HG03571 (cell line): ENCODE measurements at regions not wholly inside any gene's neighbourhood (a gene's known extent, or its start where the extent isn't known, plus 50 kb on each side); places are given as distances from the start of the nearest gene placed in this dataset.

Experiments used
- ATAC-seq: cut with Tn5 transposase; IDR thresholded peaks from one replicate; pipeline ENCODE4 v1.9.1; 2021; ENCODE audit not compliant: unreplicated experiment

DNA sequence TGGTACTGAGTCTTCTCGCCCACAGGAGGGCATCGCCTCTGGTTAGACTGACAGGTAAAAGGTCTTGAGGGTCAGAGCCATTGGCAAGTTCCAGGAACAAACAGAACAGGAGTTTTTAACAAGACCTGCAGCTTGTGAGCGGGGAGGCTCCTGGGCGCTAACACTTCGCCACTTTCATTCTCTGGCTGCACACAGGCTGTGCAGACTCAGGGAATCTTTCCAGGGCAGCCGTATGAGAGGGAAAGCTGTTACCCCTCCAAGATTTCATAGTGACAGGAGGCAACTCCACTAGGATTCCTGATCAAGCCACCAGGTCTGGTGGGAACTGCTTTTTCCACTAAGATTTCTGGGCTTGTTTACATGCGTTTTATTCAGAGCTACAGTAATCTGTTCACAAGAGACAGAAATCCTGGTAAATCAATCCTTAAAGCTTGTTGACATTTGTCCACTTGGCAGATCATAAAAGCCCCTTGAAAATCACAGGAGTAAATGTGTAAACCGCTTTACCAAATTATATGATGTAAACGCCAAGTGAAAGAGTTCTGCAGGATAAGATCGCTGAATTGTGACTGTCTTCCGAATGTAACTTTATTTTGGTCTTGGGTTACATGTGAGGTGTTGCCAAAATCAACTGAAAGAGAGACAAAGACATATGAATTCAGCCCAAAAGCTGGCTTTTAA lies 190.6 kb downstream of the MZT1 start:
- ATAC-seq, result no peak

DNA sequence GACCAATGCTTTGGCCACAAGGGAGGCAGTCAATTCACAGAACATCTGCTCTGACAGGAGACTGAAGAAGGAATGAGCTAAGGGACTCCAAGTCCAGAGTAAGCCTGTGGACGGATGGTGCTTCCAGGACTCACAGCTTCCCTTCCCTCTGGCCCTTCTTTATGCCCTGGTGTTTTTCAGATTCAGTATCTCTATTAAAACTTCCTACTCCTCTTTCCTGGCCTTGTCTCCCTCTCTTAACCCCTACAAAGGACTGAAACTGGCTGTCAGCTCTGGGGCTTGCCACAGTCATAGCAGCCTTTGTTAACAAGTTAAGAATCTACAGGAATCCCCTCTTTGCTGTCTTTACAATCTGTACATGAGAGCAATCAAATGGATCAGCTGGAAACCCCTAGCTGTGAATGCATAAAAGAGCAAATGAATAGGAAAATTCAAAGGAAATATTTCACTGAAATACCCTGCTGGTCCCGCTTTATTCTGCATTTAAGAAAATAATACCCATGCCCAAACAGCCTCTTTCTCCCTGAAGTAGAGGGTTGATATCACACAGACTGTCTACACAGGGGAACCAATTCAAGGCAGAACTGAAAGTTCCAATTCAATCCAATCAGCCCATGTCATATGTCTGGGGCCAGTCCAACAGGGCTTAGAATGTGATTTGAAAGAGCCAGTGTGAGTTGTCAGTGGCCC lies 192.3 kb downstream of the MZT1 start:
- no peak for ATAC-seq

DNA sequence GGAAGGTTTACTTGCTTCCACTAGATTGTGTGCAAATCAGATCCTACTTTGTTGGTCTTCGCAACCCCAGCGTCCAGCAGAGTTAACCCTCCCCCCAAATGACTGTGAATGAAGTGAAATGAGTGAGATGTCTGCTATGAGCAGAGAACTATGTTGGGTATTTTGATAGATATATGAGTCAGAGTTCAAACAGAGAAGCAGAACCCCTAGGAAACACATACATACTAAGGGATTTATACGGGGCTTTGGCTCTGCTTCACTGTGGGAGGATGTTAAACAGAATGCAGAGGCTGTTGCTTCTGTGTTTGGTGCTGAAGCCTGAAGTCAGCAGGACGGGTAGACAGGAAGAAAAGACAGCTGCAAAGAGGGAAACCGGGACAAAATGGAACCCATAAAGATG lies 197.0 kb downstream of the MZT1 start:
- ATAC-seq, result no peak

DNA sequence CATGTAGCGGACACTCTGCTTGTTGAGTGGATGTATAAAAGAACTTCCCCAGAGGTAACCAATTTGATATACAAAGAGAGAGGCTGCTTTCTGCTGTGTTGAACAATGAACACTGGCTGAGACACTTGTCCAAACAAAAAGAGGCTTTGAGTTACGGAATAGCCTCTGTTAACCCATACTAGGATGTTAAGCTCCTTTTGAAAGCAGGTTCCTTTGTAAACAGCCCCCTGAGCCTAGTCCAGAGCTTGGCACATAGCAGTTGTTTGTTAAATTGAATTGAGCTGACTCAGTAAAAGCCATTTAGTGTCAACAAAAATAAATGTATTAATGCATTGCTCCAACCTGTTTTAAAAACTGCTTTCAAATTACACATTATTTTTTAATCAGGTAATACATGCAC lies 200.1 kb downstream of the MZT1 start:
- no peak for ATAC-seq

DNA sequence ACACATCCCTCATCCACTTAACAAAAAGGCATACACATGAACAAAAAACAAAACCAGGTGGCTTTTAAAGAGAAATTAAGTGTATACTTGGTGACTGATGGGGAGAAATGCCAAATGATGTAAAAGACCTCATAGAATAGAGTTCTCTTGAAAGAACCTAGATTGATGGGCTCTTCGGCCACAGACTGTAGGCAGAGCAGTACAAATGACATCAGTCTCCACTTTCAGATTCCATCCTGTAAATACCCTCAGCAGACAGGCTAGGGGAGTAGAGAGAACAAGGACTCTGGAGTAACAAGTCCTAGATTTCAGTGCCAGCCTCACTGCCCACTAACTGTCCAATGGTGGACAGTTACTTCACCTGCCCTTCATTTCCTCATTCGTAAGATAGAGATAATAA lies 203.8 kb downstream of the MZT1 start:
- ATAC-seq, result no peak

DNA sequence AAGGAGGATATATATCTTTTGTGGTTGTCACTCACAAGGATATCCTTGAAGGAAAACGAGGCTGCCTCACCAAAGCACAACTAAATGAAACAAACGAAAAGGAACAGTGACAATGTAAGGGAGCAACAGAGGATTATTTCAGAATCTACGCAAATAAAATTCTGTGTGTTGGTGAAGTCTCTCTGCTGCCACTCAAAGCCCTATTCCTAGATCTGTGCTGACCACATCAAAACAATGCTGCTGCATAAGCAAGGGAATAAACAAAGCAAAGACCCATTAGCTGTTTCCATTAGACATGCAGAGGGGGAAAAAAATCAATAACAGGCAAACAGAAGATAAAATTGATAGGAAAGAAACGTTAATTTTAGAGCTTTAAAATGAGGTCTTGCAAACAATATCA lies 204.4 kb downstream of the MZT1 start:
- no peak for ATAC-seq

DNA sequence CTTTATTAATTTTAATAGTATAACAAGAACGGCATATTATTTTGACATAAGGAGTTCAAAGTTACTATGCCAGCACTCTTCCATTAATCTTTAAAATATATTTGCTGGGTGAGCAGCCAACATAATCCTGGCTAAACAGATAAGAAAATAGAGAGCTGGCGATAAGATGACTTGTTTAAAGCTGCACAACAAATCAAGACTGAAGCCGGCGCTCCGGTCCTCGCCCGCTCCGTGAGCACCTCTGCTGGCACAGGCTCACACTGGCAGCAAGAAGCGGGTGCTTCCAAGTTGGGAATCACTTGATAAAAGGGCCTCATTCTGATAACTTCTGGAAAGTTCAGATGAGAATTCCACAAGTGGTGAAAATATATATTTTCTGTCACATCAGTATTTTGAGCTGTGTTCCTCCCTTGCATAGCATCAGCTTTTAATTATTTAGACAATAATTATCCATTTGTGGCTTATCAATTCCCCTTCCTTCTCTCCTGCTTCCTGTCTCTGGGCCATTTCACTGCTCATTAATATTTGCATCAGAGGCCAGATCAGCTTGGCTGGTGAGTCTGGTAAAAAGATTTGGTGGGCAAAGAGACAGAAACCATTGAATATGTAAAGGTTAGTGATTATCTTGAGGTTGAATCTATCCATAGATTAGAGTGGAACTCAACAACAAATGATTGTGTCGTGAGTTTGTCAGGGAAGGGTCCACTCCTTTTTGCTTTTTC lies 205.3 kb downstream of the MZT1 start:
- no peak for ATAC-seq

DNA sequence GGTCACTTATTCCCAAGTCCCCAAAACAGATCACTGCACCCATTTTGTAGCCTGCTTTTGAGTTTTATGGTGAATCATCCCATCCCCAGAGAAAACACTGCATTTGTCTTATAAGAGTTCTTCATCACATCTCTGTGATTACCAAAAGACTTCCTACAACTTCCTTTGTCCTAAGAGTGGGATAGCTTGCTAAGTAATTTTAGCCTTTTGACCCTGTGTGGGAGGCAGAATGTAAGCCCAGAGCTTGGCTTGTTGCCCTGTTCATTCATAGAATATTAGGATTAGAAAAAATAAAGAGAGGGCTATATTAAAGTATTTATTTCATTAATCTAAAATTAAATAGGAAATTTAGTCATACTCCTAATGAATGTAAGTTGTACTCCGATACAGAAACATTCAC lies 213.3 kb downstream of the MZT1 start:
- ATAC-seq, result no peak

DNA sequence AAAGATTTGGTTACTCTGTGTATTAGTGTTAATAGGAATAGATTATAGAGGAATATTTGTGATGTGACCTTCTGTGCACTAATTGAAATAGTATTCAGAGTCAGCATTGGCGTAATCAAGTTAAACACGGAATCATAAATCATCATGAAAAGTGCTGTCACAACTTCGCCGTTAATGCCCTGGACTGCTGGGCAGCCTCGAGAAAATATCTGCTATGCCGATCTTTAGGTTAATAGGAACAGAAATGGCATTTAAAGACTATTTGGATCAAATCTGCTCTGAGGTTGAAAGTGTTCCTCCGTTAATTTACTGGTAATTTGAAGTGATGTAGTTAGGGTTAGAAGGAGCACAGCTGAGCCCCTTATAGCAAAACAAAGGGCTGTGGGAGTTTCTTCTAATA lies 219.0 kb downstream of the MZT1 start:
- no peak for ATAC-seq

DNA sequence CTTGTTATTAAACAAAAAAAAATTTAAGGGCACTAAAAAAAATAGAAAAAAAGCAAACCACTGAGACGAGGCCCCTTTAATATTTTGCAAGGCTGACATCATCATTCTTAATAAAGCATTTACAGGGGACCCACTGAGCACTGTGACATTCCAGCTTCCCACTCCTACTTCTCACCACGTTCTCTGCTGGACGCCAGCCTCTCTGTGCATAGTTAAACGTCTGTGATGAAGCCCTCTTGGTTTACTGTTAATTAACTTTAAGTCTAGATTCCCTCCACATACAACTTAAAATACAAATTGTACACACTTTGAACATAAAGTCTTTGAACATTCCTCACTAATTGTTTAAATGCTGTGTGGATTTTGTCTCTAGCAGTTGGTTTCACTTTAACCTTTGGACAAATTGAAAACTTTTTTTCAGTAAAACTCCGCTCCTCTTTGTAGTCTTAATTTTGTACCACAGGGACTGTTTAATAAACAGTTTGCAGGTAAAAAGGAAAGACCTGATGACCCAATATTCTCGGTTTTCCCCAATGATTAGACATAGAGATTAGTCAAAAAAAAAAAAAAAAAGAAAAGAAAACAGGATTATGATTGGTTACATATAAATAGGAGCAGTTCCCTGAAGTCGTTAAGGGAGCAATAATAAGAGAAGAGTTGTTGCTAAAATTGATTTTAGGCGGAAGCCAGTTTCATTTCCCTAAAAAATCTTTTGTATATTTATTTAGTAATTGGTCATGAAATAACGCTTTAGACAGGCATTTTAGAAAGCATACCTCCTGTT lies 219.8 kb downstream of the MZT1 start:
- no peak for ATAC-seq

DNA sequence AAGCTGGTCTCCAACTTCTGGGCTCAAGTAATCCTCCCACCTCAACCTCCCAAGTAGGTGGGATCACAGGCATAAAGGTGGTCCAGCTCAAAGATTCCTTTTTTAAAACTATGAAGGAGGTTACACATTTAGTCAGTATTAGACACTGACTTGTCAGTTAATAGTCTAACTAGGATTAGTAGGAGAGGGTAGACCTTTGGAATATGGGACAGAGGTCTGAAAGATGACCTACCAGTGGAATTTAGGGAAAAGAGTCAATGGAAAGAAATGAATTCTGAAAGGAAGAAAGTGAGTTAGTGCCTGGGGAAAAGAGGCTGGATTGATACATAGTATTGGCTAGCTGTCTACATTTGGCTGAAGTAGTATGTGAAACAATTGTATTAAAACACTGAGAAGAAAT lies 220.7 kb downstream of the MZT1 start:
- no peak for ATAC-seq

DNA sequence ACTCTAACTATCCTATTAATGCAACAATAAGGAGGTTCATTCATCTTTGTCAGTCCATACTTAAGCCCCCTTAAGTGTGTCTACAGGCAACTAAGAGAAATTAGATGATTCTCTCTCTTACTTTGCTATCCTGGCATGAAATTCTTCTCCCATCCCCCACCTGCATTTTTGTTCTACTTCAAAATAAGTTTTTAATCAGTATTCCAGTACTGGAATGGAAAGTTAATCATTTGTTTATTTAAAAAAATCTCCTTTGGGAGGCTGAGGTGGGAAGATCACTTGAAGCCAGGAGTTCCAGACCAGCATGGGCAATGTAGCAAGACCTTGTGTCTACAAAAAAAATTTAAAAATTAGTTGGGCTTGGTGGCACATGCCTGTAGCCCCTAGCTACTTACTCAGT lies 222.1 kb downstream of the MZT1 start:
- no peak for ATAC-seq

DNA sequence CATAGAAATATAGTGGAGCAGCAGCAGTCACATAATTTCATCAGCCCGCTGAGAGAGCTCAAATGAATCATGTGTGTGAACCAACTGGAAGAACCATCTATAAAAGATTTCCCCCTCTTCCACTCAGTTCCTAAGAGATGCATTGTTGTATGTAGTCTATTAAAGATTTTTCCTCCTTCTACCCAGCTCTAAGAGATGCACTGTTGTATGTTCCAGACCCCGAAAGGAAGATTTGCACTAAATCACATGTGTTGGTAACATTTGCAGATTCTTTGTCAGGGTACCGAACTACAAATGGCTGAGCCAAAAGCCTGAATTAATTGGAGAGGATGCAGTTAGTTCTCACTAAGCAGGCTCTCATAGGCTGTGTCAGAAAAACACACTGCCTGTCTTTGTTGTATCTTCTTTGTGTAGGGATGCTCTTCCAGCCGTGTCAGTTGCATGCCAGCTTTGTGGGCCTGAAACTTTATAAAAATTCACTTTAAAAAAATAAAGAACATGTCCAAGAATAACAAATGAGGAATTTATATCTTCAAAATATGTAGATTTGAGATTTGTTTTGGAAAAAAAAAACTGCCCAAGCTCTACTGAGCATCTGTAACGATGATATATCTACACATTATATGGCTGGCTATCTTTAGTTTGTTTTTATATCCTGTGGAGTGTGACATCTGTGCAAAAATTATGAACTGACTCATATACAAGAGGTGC lies 223.1 kb downstream of the MZT1 start:
- ATAC-seq, result no peak

DNA sequence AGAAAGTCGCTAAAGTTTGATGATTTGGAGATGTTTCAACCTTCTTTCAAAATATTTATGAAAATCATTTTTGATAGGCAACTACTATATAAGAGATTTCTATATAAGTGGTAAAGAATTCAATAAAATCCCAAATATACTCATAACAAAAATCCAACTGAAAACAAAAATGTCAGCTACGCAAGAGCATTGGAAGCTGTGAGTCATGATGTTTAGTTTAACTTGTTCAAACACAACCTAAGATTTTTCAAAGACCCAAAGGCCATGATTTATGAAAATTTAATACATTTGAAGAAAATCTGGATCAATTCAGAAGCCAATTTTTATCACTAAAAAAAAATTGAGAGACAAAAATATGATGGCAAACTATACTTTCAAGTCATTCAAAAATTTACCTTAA lies 226.6 kb downstream of the MZT1 start:
- no peak for ATAC-seq

DNA sequence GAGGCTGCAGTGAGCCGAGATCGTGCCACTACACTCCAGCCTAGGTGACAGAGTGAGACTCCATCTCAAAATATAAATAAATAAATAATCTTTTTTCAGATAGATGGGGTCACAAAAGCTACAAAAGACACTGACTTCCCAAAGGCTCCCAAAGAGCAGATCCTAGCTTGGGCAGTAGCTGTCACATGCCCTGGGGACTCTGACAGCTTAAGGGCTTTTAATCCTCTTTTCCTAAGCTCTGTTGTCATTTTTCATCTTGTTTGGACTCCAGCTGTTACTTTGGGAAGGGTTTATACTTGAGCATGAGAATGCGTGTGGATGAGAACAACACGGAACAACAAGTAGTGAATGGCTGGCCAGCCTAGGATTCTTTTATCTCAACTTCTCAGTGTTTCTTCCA lies 231.7 kb downstream of the MZT1 start:
- no peak for ATAC-seq

DNA sequence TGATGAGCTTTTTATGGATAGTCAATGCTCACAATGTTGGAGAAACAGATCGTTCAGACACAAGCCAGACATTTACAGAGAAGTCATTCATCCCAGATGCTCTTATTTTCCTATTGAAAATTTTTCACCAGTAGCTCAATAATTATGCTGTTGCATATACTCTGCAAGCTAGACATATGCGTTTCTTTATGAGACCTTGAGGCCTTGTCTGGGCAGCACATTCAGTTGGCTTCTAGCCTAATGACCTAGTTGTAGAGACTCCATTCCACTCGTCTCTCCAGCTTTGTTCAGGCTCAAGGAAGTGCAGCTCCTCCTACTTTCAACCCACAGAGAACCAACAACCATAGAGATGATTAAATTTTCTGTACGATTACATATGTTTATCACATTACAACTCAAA lies 237.7 kb downstream of the MZT1 start:
- no peak for ATAC-seq

DNA sequence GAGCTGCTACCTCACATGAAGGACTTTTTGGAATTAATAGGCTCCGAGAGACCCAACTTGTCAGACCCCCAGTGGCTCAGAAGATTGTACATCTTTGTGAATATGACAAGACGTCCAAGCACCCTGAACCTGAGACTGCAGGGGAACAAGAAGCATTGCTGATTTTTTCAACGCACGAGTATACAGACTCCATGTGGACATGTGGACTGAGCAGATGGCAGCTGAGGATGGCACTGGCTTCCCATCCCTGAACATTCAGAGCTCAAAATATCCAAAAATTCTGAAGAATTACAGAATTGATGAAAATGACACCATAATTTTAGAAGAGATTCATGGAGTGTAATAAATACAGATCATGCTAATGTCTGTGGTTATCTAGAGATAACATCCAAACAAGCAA lies 254.1 kb downstream of the MZT1 start:
- ATAC-seq, result no peak

DNA sequence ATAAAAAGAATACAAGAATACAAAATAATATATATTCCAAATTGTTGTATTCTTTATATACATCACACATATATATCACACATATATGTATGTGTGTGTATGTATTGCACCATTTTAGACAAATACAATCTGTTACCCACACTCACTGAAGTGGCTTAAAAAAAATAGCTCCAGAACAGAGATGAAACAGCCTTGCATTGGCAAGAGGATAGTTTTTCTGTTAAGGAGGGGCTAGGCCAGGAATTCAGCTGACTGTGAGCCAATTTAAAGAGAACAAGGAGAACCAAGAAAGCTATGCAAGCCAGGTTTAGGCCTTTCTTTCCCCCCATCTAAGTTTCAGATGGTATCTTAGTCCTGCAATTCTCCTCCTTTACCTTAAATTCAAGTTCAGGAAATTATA lies 257.5 kb downstream of the MZT1 start:
- ATAC-seq, result no peak

DNA sequence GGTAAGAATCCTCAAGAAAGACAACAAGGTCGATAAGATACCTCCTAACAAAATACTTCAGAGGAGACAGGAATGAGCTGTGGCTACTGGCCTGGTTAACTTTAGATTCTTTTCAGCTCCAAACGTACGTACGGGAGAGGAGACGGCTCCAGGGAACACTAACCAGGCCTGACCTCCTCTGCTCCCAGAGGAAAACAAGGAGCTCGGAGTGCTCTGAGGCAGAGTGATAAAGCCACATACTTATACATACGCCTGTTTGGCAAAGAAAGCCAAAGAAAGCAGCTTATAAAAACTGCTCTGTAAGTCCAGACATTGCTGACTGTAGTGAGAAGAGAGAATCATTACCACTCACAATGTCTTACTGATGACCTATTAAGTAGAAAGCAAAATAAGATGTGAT lies 263.9 kb downstream of the MZT1 start:
- no peak for ATAC-seq

DNA sequence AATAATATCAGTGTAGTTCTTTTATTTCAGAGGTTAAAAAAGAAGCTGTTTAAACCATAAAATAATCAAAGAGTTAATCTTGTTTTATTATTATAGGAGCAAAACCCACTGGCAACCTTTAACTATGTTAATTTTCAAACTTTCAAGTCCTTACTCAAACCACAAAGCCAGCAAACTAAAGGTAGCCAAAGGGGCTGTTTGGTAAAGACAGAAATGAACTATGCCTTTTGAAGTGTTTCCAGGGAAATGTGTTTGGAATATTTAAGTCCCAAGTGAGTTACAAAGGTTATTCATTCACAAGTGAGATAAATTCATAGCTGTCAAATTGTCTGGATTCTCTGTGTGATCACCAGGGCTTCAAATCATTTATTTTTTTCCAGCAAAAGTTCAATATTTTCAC lies 264.7 kb downstream of the MZT1 start:
- ATAC-seq, result no peak

DNA sequence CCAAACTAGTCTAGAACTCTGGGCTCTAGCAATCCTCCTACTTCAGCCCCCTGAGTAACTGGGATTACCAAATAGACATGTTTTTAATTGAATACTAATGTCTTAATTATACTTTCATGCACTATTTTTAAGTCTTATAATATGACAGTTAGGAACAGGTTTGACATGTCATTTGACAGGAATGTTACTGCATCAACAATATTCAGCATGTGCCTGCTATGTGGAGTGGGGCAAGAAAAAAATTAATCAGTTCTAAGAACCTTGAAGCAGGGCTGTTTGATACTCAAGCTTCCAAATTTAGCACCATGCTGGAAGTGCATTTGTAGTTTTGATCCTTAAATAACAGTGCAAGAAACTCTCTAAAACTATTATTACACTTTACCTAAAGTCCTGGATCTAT lies 265.3 kb downstream of the MZT1 start:
- no peak for ATAC-seq
